ENCODE measurements at regions not wholly inside any gene's neighbourhood (a gene's known extent, or its start where the extent isn't known, plus 50 kb on each side); places are given as distances from the start of the nearest gene placed in this dataset.

GRCh38 chr21:31501926-31502325, 157.6 kb upstream of the SOD1 start:
- intact Hi-C loops (cut with micrococcal nuclease), result no loop called here
- Histone ChIP-seq H3K36me3 (ENCODE audit: control insufficient read depth, insufficient read depth, low read length) (no peaks in the 10 kb centered on the region), H3K9me1 (ENCODE audit: control insufficient read depth, insufficient read depth, low read length) (no peaks in the 10 kb centered on the region), H3K79me2 (ENCODE audit: control insufficient read depth, insufficient read depth, low read length) (no peaks in the 10 kb centered on the region), H3K4me2 (ENCODE audit: insufficient read depth, low read length) (no peak overlapping the region), H3K9ac (ENCODE audit: insufficient read depth in 1 of 2, low read depth in 2 of 2, low read length in 2 of 2) (no peak overlapping the region), H3K9me3 (replicated peaks; ENCODE audit: control insufficient read depth, insufficient read depth, low read depth, low read length) (no peaks in the 10 kb centered on the region), H4K20me1 (replicated peaks; ENCODE audit: control insufficient read depth, insufficient read depth, low read length) (no peaks in the 10 kb centered on the region), H2AFZ (ENCODE audit: low read depth, low read length) (no peak overlapping the region), H3K27me3 (ENCODE audit: control insufficient read depth in 2 of 2, insufficient read depth in 2 of 2, low read length in 2 of 2) (peaks cover 11 to 46% of the 10 kb centered on the region in 2 experiments), H3K27ac (ENCODE audit: extremely low read depth, low read depth, low read length) (no peak overlapping the region), H3K4me1 (replicated peaks in 1 of 2; ENCODE audit: control insufficient read depth in 2 of 2, insufficient read depth in 2 of 2, low read length in 2 of 2) (no peaks in the 10 kb centered on the region), H3K4me3 (no peak overlapping the region)
- FAIRE-seq (no peak), DNase-seq (ENCODE audit: extremely low read depth in 1 of 4, low spot score in 3 of 4) (no peak), ATAC-seq (no peak)
- TF ChIP-seq MXI1 (IDR thresholded peaks at IDR 0.05; ENCODE audit: low read depth, low read length) (no peak), ZBTB1 (CRISPR knock-in tag; IDR thresholded peaks at IDR 0.05; ENCODE audit: borderline replicate concordance, low read depth) (no peak), DACH1 (IDR thresholded peaks at IDR 0.05; ENCODE audit: partially characterized antibody) (no peak), ZNF354B (CRISPR knock-in tag; IDR thresholded peaks at IDR 0.05) (no peak), ZNF12 (CRISPR knock-in tag; IDR thresholded peaks at IDR 0.05) (no peak), ZNF175 (CRISPR knock-in tag; IDR thresholded peaks at IDR 0.05; ENCODE audit: low read depth) (no peak), HMG20B (CRISPR knock-in tag; IDR thresholded peaks at IDR 0.05) (no peak), NFE2L1 (tag; IDR thresholded peaks at IDR 0.05; ENCODE audit: borderline replicate concordance, low read depth) (no peak), E2F4 (CRISPR knock-in tag; IDR thresholded peaks at IDR 0.05; ENCODE audit: low read depth) (no peak)
- ChIA-PET CTCF (ENCODE audit: low intra/inter-chr PET ratio) (no interaction called here), POLR2A (no interaction called here)
- WGBS (ENCODE audit: insufficient coverage, low coverage, missing lambda C conversion rate), result 0% methylated on average over 5 of the region's 5 CpGs
- in situ Hi-C loops (cut with MboI), result no loop called here
- no TSS peak for BruUV-seq (replicated peaks)
